ENCODE measurements at regions not wholly inside any gene's neighbourhood (a gene's known extent, or its start where the extent isn't known, plus 50 kb on each side); places are given as distances from the start of the nearest gene placed in this dataset.

GRCh38 chr4:101599620-101600019 is 190.9 kb upstream of the BANK1 start:
- Mint-ChIP-seq H3K4me1 (peaks cover 0 to 6% of the 10 kb centered on the region in 2 donors), H3K27ac (no peak overlapping the region), H3K9me3 (no peaks in the 10 kb centered on the region), H3K4me3 (no peak overlapping the region), H3K36me3 (no peaks in the 10 kb centered on the region), H3K27me3 (ENCODE audit: low read depth in 3 of 3) (peaks cover 0 to 2% (median 0%) of the 10 kb centered on the region in 3 donors)
- no peak for DNase-seq

- H3K36me3 Mint-ChIP-seq: no peaks in the 10 kb centered on the region
- H3K4me1 Mint-ChIP-seq: peaks cover 0 to 6% of the 10 kb centered on the region in 2 donors
- peaks cover 0 to 2% (median 0%) of the 10 kb centered on the region in 3 donors for H3K27me3 Mint-ChIP-seq (ENCODE audit: low read depth in 3 of 3)
- H3K9me3 Mint-ChIP-seq: no peaks in the 10 kb centered on the region
- H3K27ac Mint-ChIP-seq: peak overlapping the region in 1 of 6 donors; percentile 17
- H3K4me3 Mint-ChIP-seq: no peak overlapping the region
- peak; percentile 21 to 47 (median 29) for DNase-seq
Measured at GRCh38 chr4:101596781-101597552, 193.6 kb upstream of the BANK1 start.

- H3K27ac Mint-ChIP-seq: no peak overlapping the region
- H3K4me1 Mint-ChIP-seq: peaks cover 0 to 6% of the 10 kb centered on the region in 2 donors
- no peaks in the 10 kb centered on the region for H3K27me3 Mint-ChIP-seq (ENCODE audit: low read depth in 3 of 3)
- H3K36me3 Mint-ChIP-seq: no peaks in the 10 kb centered on the region
- H3K4me3 Mint-ChIP-seq: no peak overlapping the region
- H3K9me3 Mint-ChIP-seq: no peaks in the 10 kb centered on the region
- DNase-seq: no peak
Measured at GRCh38 chr4:101594588-101594987, 195.9 kb upstream of the BANK1 start.

- no peak for DNase-seq
- Mint-ChIP-seq H3K4me1 (peaks cover 0 to 6% of the 10 kb centered on the region in 2 donors), H3K36me3 (no peaks in the 10 kb centered on the region), H3K9me3 (no peaks in the 10 kb centered on the region), H3K27ac (no peak overlapping the region), H3K4me3 (no peak overlapping the region), H3K27me3 (ENCODE audit: low read depth in 3 of 3) (no peaks in the 10 kb centered on the region)
Measured at GRCh38 chr4:101593666-101594065, 196.9 kb upstream of the BANK1 start.

- Mint-ChIP-seq H3K27ac (no peak overlapping the region), H3K4me1 (no peaks in the 10 kb centered on the region), H3K9me3 (peaks cover 2 to 30% (median 19%) of the 10 kb centered on the region in 6 donors), H3K27me3 (ENCODE audit: low read depth in 3 of 3) (peaks cover 0 to 7% (median 5%) of the 10 kb centered on the region in 3 donors), H3K36me3 (peaks cover 3 to 15% (median 6%) of the 10 kb centered on the region in 3 donors), H3K4me3 (no peak overlapping the region)
- no peak for DNase-seq
Measured at GRCh38 chr4:101584306-101584705, 206.2 kb upstream of the BANK1 start.

GRCh38 chr4:101563126-101563525 is 215.8 kb upstream of the PPP3CA start:
- Mint-ChIP-seq H3K4me1 (no peaks in the 10 kb centered on the region), H3K36me3 (peaks cover 5 to 13% (median 6%) of the 10 kb centered on the region in 3 donors), H3K4me3 (no peak overlapping the region), H3K9me3 (peaks cover 4 to 20% (median 6%) of the 10 kb centered on the region in 6 donors), H3K27me3 (ENCODE audit: low read depth in 3 of 3) (peaks cover 0 to 8% (median 0%) of the 10 kb centered on the region in 3 donors), H3K27ac (no peak overlapping the region)
- no peak for DNase-seq

- no peak overlapping the region for H3K4me3 Mint-ChIP-seq
- DNase-seq: no peak
- H3K36me3 Mint-ChIP-seq: peaks cover 0 to 17% (median 0%) of the 10 kb centered on the region in 3 donors
- no peaks in the 10 kb centered on the region for H3K4me1 Mint-ChIP-seq
- peaks cover 0 to 11% (median 5%) of the 10 kb centered on the region in 3 donors for H3K27me3 Mint-ChIP-seq (ENCODE audit: low read depth in 3 of 3)
- H3K9me3 Mint-ChIP-seq: peaks cover 0 to 13% (median 11%) of the 10 kb centered on the region in 6 donors
- no peak overlapping the region for H3K27ac Mint-ChIP-seq
Measured at GRCh38 chr4:101556842-101557241, 209.5 kb upstream of the PPP3CA start.

- Mint-ChIP-seq H3K27ac (no peak overlapping the region), H3K9me3 (peaks cover 0 to 13% (median 11%) of the 10 kb centered on the region in 6 donors), H3K4me1 (no peaks in the 10 kb centered on the region), H3K4me3 (no peak overlapping the region), H3K27me3 (ENCODE audit: low read depth in 3 of 3) (peaks cover 0 to 11% (median 5%) of the 10 kb centered on the region in 3 donors), H3K36me3 (peaks cover 0 to 17% (median 0%) of the 10 kb centered on the region in 3 donors)
- no peak for DNase-seq
Measured at GRCh38 chr4:101555341-101555880, 208.1 kb upstream of the PPP3CA start.

GRCh38 chr4:101540336-101540735 is 193.0 kb upstream of the PPP3CA start:
- H3K9me3 Mint-ChIP-seq: no peaks in the 10 kb centered on the region
- peaks cover 7 to 20% (median 9%) of the 10 kb centered on the region in 3 donors for H3K27me3 Mint-ChIP-seq (ENCODE audit: low read depth in 3 of 3)
- no peak overlapping the region for H3K27ac Mint-ChIP-seq
- no peaks in the 10 kb centered on the region for H3K4me1 Mint-ChIP-seq
- no peak overlapping the region for H3K4me3 Mint-ChIP-seq
- H3K36me3 Mint-ChIP-seq: peaks cover 0 to 5% (median 0%) of the 10 kb centered on the region in 3 donors
- DNase-seq: no peak

- Mint-ChIP-seq H3K27ac (peak overlapping the region in 5 of 6 donors; percentile 30 to 83 (median 65)), H3K4me1 (peaks cover 15 to 23% of the 10 kb centered on the region in 2 donors)
- no peak for DNase-seq
Measured at GRCh38 chr4:101528526-101528925, 181.2 kb upstream of the PPP3CA start.

GRCh38 chr4:101527188-101527587 is 179.9 kb upstream of the PPP3CA start:
- H3K4me3 Mint-ChIP-seq: peak overlapping the region; percentile 0 to 62 (median 14)
- H3K27me3 Mint-ChIP-seq (ENCODE audit: low read depth in 3 of 3): peaks cover 9 to 36% (median 23%) of the 10 kb centered on the region in 3 donors
- H3K9me3 Mint-ChIP-seq: no peaks in the 10 kb centered on the region
- peak; percentile 85 to 88 (median 88) for DNase-seq
- H3K4me1 Mint-ChIP-seq: peaks cover 15 to 23% of the 10 kb centered on the region in 2 donors
- peak overlapping the region in 5 of 6 donors; percentile 15 to 79 (median 65) for H3K27ac Mint-ChIP-seq
- no peaks in the 10 kb centered on the region for H3K36me3 Mint-ChIP-seq

More at GRCh38 chr4:101528526-101528925, 181.2 kb upstream of the PPP3CA start:
- Mint-ChIP-seq H3K4me3 (no peak overlapping the region), H3K36me3 (no peaks in the 10 kb centered on the region), H3K27me3 (ENCODE audit: low read depth in 3 of 3) (peaks cover 9 to 37% (median 22%) of the 10 kb centered on the region in 3 donors), H3K9me3 (no peaks in the 10 kb centered on the region)

GRCh38 chr4:101515566-101515965 is 168.2 kb upstream of the PPP3CA start:
- no peak for DNase-seq
- H3K9me3 Mint-ChIP-seq: no peaks in the 10 kb centered on the region
- no peaks in the 10 kb centered on the region for H3K4me1 Mint-ChIP-seq
- no peaks in the 10 kb centered on the region for H3K36me3 Mint-ChIP-seq
- no peak overlapping the region for H3K27ac Mint-ChIP-seq
- H3K27me3 Mint-ChIP-seq (ENCODE audit: low read depth in 3 of 3): peaks cover 2 to 5% (median 3%) of the 10 kb centered on the region in 3 donors
- H3K4me3 Mint-ChIP-seq: no peak overlapping the region

- DNase-seq: no peak
- Mint-ChIP-seq H3K27me3 (ENCODE audit: low read depth in 3 of 3) (peaks cover 2 to 5% (median 3%) of the 10 kb centered on the region in 3 donors), H3K36me3 (no peaks in the 10 kb centered on the region), H3K4me3 (no peak overlapping the region), H3K4me1 (no peaks in the 10 kb centered on the region), H3K9me3 (no peaks in the 10 kb centered on the region), H3K27ac (no peak overlapping the region)
Measured at GRCh38 chr4:101515099-101515498, 167.8 kb upstream of the PPP3CA start.

GRCh38 chr4:101512416-101512815 is 165.1 kb upstream of the PPP3CA start:
- Mint-ChIP-seq H3K4me1 (no peaks in the 10 kb centered on the region), H3K4me3 (no peak overlapping the region), H3K27ac (no peak overlapping the region), H3K9me3 (no peaks in the 10 kb centered on the region), H3K27me3 (ENCODE audit: low read depth in 3 of 3) (peaks cover 0 to 5% (median 0%) of the 10 kb centered on the region in 3 donors), H3K36me3 (no peaks in the 10 kb centered on the region)
- DNase-seq: no peak

Data from immature natural killer cell (primary cell).